ENCODE measurements at regions not wholly inside any gene's neighbourhood (a gene's known extent, or its start where the extent isn't known, plus 50 kb on each side); places are given as distances from the start of the nearest gene placed in this dataset.

- TF ChIP-seq POLR2AphosphoS5 (IDR thresholded peaks at IDR 0.05; ENCODE audit: low read depth, low read length) (no peak), EGR1 (IDR thresholded peaks at IDR 0.05; ENCODE audit: borderline replicate concordance, low read depth, low read length) (no peak), RXRA (IDR thresholded peaks at IDR 0.05; ENCODE audit: insufficient read depth, low read depth, low read length) (no peak), CTCF (IDR thresholded peaks at IDR 0.05; ENCODE audit: control extremely low read depth in 1 of 3, insufficient read depth in 1 of 3, low read depth in 1 of 3, low read length in 3 of 3) (no peak), USF2 (IDR thresholded peaks at IDR 0.05; ENCODE audit: low read length) (no peak), SRF (IDR thresholded peaks at IDR 0.05; ENCODE audit: low read depth, low read length) (no peak), YY1 (IDR thresholded peaks at IDR 0.05; ENCODE audit: low read depth, low read length) (no peak), HDAC2 (IDR thresholded peaks at IDR 0.05; ENCODE audit: borderline replicate concordance in 1 of 2, low read depth in 2 of 2, low read length in 2 of 2) (no peak), EZH2 (IDR thresholded peaks at IDR 0.05; ENCODE audit: low read depth, low read length, severe bottlenecking) (no peak), POLR2A (IDR thresholded peaks at IDR 0.05; ENCODE audit: control extremely low read depth in 1 of 2, low read depth in 2 of 2, low read length in 2 of 2) (no peak)
Observed at GRCh38 chr3:25191673-25192072, 236.4 kb upstream of the RARB start.

Data from H1 (cell line).